Heart right ventricle (tissue), 16 donors: ENCODE measurements at regions not wholly inside any gene's neighbourhood (a gene's known extent, or its start where the extent isn't known, plus 50 kb on each side); places are given as distances from the start of the nearest gene placed in this dataset.
A peak's percentile ranks its signal among the peaks of the same experiment; 100 is the strongest.

Experiments
- ATAC-seq, 8 donors: fragments of 200-7000 bp; cut with Tn5 transposase; one replicate each; pipeline ENCODE4 v1.9.1; 2020; ENCODE audit warnings: mild to moderate bottlenecking in 8 of 8, moderate library complexity in 8 of 8, moderate number of reproducible peaks in 1 of 8
- DNase-seq, 2 donors: peaks; one replicate each; pipeline ENCODE4 v3.0.0-alpha.2; 2020
- H3K27ac ChIP-seq, 10 donors: fragments of 200-600 bp; sonication (generic) in 2 of 10; one replicate each; pipeline versions ENCODE4 v1.5.0 to v1.8.0; 2020 to 2022; ENCODE audit warnings: mild to moderate bottlenecking in 3 of 10
- H3K27me3 ChIP-seq, 7 donors: fragments of 200-600 bp; one replicate each; pipeline ENCODE4 v1.8.0; 2021 to 2022; ENCODE audit warnings: mild to moderate bottlenecking in 2 of 7
- H3K36me3 ChIP-seq, 9 donors: fragments of 200-600 bp; sonication (generic) in 1 of 9; one replicate each; pipeline versions ENCODE4 v1.5.0 to v1.8.0; 2020 to 2022; ENCODE audit warnings: mild to moderate bottlenecking in 2 of 9
- H3K4me1 ChIP-seq, 9 donors: fragments of 200-600 bp; sonication (generic) in 1 of 9; one replicate each; pipeline versions ENCODE4 v1.5.0 to v1.8.0; 2020 to 2022; ENCODE audit warnings: mild to moderate bottlenecking in 4 of 9
- H3K4me3 ChIP-seq, 10 donors: fragments of 200-600 bp; sonication (generic) in 2 of 10; one replicate each; pipeline versions ENCODE4 v1.5.0 to v1.8.0; 2020 to 2022; ENCODE audit warnings: mild to moderate bottlenecking in 7 of 10, moderate library complexity in 2 of 10
- H3K9me3 ChIP-seq, 11 donors: fragments of 200-600 bp in 10 of 11; sonication (generic) in 2 of 11; one replicate each; pipeline versions ENCODE4 v1.5.0 to v1.8.0; 2013 to 2022; ENCODE audit warnings: mild to moderate bottlenecking in 2 of 11, control low read depth in 1 of 11, moderate library complexity in 1 of 11
- WGBS, 2 donors: extraction: QIAGEN DNeasy Blood & Tissue Kit; methylation state at CpG; one replicate each; pipeline ENCODE4 v1.1.7; 2013; ENCODE audit warnings: inconsistent platforms in 1 of 2; 5-methylcytosine and 5-hydroxymethylcytosine counted together
- intact Hi-C, 10 donors: fragments of 100-400 bp; cut with DNase I; formaldehyde crosslinking; loops; one replicate each; pipeline versions ENCODE4 v1.11.1 to v1.14.2; 2022
- TF ChIP-seq, protein P1 (sequence below), 9 donors: fragments of 200-600 bp; sonication (generic) in 2 of 9; IDR thresholded peaks; one replicate each; pipeline versions ENCODE4 v1.5.0 to v1.8.0; 2021 to 2022; ENCODE audit warnings: antibody characterized with exemption in 9 of 9, mild to moderate bottlenecking in 5 of 9, moderate library complexity in 1 of 9
- donor health status: Arrhythmogenic right ventricular cardiomyopathy.
- donor health status: ischemic (EF 13 %, LVEDD 7.1; RV severe dilation, severe dysfunction).
- donor health status: healthy with polysubstance abuse.
- donor health status: DM: no; HTN: yes; CAD: no.
- donor health status: DM: no; HTN: no; CAD: no.
- donor health status: ischemic (EF 25% LVEDD 6.9; RV normal size, moderate dysfunction).
- donor health status: ischemic (EF 25% LVEDD 5.7; RV mildly dilated, moderate dysfunction).
- donor health status: healthy.
- donor health status: DM: yes; HTN: yes; CAD: no.
- donor health status: Ischemic cardiomyopathy.
- donor health status: ischemic (EF 35%, LVEDD 5.7; RV mildly dilated, moderate dysfunction).
- donor health status: nonischemic (EF 11% LVEDD 7.7; RV severe dilation, severe dysfunction).
- donor health status: DM: yes; HTN: yes; CAD: no.
- donor health status: PGD.
- donor health status: ischemic (EF 29% LVEDD 5.4; RV normal size, mild dysfunction).
- donor health status: nonischemic (EF 23%, LVEDD 6.1; RV moderate dilation, normal function).

DNA sequence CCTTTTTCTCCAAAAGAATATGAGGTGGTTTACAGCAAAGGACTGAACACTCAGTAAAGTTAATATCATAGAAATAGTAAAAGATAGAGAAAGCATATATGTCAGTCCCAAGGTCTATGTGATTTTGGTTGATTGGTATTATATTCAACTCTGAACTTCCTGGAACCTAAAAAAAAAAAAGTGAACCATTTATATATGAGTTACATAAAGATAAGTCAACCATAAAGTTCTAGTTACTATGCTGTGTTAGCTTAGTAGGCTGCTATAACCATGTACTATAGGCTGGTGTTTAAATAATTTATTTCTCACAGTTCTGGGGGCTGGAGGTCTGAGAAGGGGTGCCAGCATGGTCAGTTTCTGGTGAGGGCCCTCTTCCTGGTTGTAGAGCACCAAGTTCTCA is 475.6 kb downstream of the KLF12 start:
- H3K9me3 ChIP-seq = no peaks in the 10 kb centered on the region
- no peaks in the 10 kb centered on the region for H3K36me3 ChIP-seq
- H3K4me1 ChIP-seq = peaks cover 0 to 13% (median 0%) of the 10 kb centered on the region in 9 donors
- H3K27ac ChIP-seq = no peak overlapping the region
- no peak overlapping the region for H3K4me3 ChIP-seq
- TF ChIP-seq, protein P1, sequence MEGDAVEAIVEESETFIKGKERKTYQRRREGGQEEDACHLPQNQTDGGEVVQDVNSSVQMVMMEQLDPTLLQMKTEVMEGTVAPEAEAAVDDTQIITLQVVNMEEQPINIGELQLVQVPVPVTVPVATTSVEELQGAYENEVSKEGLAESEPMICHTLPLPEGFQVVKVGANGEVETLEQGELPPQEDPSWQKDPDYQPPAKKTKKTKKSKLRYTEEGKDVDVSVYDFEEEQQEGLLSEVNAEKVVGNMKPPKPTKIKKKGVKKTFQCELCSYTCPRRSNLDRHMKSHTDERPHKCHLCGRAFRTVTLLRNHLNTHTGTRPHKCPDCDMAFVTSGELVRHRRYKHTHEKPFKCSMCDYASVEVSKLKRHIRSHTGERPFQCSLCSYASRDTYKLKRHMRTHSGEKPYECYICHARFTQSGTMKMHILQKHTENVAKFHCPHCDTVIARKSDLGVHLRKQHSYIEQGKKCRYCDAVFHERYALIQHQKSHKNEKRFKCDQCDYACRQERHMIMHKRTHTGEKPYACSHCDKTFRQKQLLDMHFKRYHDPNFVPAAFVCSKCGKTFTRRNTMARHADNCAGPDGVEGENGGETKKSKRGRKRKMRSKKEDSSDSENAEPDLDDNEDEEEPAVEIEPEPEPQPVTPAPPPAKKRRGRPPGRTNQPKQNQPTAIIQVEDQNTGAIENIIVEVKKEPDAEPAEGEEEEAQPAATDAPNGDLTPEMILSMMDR (IDR thresholded peaks at IDR 0.05) = no peak
- intact Hi-C loops = no loop called here
- DNase-seq (no peak), ATAC-seq (no peak)
- no peaks in the 10 kb centered on the region for H3K27me3 ChIP-seq

DNA sequence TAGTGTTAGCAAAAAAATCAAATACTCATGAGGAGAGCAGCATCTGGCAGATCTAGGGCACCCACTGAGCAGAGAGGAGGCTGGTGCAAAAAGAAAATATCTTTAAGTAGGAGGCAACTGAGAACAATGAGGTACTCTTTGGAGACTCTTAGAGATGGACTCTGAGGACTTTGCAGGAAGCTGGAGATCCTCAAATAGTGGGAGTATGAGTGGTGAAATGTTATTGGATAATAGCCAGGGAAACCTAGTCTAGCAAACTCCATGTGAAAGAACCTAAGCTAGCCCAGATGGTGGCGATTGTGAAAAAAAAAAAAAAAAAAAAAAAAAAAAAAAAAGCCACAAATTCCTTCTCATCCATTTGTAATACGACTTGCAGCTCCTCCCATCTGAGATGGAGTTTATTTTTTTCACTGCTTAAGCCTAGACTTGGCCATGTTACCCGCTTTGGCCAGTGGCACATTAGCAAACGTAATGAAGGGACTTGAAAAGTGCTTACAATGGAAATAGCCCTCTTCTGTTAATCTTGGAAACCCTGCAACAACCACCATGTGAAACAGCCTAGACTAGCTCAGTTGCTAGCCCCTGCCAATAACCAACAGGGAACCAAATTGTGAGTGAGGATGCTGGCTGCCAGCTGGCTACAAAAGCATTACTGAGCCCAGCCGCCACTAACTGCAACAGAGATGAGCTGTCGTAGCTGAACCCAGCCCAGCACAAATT is 476.2 kb downstream of the KLF12 start:
- Histone ChIP-seq H3K4me1 (peaks cover 0 to 13% (median 0%) of the 10 kb centered on the region in 9 donors), H3K27me3 (no peaks in the 10 kb centered on the region), H3K9me3 (no peaks in the 10 kb centered on the region), H3K4me3 (no peak overlapping the region), H3K27ac (peak overlapping the region in 1 of 10 donors; percentile 28), H3K36me3 (no peaks in the 10 kb centered on the region)
- TF ChIP-seq, protein P1 (IDR thresholded peaks at IDR 0.05) = no peak
- WGBS, 2 donors = 29 to 35% methylated on average over 6 of the region's 6 CpGs
- intact Hi-C loops = no loop called here
- DNase-seq (peak; percentile 57 to 64), ATAC-seq (peak; percentile 78 to 89 (median 84))

DNA sequence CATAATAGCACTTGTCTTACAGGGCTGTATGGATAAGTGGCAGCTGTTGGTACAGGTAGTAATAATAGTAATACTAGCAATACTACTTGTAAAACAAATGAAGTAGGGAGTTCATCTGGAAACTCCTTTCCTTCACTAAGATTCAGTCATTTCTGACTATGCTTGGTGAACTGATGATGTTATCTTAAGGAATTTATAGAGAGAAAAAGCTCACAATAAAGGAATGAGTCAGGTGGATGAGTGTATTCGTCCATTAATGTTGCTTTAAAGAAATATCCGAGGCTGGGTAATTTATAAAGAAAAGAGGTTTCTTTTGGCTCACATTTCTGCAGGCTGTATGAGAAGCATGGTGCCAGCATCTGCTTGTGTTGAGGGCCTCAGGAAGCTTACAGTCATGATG is 477.3 kb downstream of the KLF12 start:
- intact Hi-C loops = no loop called here
- Histone ChIP-seq H3K36me3 (no peaks in the 10 kb centered on the region), H3K27me3 (no peaks in the 10 kb centered on the region), H3K27ac (no peak overlapping the region), H3K4me1 (peaks cover 0 to 13% (median 0%) of the 10 kb centered on the region in 9 donors), H3K9me3 (no peaks in the 10 kb centered on the region), H3K4me3 (no peak overlapping the region)
- no peak for DNase-seq
- TF ChIP-seq, protein P1 (IDR thresholded peaks at IDR 0.05) = no peak
- WGBS, 2 donors = 92 to 95% methylated on average over 2 of the region's 2 CpGs
- no peak for ATAC-seq

- H3K27me3 ChIP-seq = no peaks in the 10 kb centered on the region
- DNase-seq (no peak), ATAC-seq (no peak)
- TF ChIP-seq, protein P1 (IDR thresholded peaks at IDR 0.05) = no peak
- H3K27ac ChIP-seq = no peak overlapping the region
- H3K4me1 ChIP-seq = peaks cover 0 to 13% (median 0%) of the 10 kb centered on the region in 9 donors
- no peak overlapping the region for H3K4me3 ChIP-seq
- H3K36me3 ChIP-seq = no peaks in the 10 kb centered on the region
- 91 to 95% methylated on average over 2 of the region's 2 CpGs for WGBS, 2 donors
- intact Hi-C loops = no loop called here
- H3K9me3 ChIP-seq = no peaks in the 10 kb centered on the region
Observed at GRCh38 chr13:73653688-73654087, 480.5 kb downstream of the KLF12 start.
